SJCRH30 (cell line): ENCODE measurements at regions not wholly inside any gene's neighbourhood (a gene's known extent, or its start where the extent isn't known, plus 50 kb on each side); places are given as distances from the start of the nearest gene placed in this dataset.

Experiments
- DNase-seq, 2 experiments: peaks; one replicate each; pipeline ENCODE4 v3.0.0-alpha.2; 2015 to 2020
- H3K27ac ChIP-seq: fragments of 250-450 bp; sonication (Bioruptor Pico); 2 replicates; pipeline ENCODE4 v1.5.1; 2020; ENCODE audit warnings: mild to moderate bottlenecking, moderate library complexity
- H3K27me3 ChIP-seq: fragments of 250-450 bp; sonication (Bioruptor Pico); 2 replicates; pipeline ENCODE4 v1.5.1; 2020; ENCODE audit warnings: mild to moderate bottlenecking, moderate library complexity
- H3K36me3 ChIP-seq: fragments of 250-450 bp; sonication (Bioruptor Pico); 2 replicates; pipeline ENCODE4 v1.5.1; 2020; ENCODE audit warnings: mild to moderate bottlenecking, moderate library complexity
- H3K4me1 ChIP-seq: fragments of 250-450 bp; sonication (Bioruptor Pico); 2 replicates; pipeline ENCODE4 v1.5.1; 2020; ENCODE audit warnings: mild to moderate bottlenecking, moderate library complexity
- H3K4me3 ChIP-seq: fragments of 250-450 bp; sonication (Bioruptor Pico); 2 replicates; pipeline ENCODE4 v1.5.1; 2020; ENCODE audit warnings: mild to moderate bottlenecking, moderate library complexity
- H3K9me3 ChIP-seq: fragments of 250-450 bp; sonication (Bioruptor Pico); replicated peaks from 2 replicates; pipeline ENCODE4 v1.5.1; 2020; ENCODE audit warnings: mild to moderate bottlenecking, moderate library complexity

DNA sequence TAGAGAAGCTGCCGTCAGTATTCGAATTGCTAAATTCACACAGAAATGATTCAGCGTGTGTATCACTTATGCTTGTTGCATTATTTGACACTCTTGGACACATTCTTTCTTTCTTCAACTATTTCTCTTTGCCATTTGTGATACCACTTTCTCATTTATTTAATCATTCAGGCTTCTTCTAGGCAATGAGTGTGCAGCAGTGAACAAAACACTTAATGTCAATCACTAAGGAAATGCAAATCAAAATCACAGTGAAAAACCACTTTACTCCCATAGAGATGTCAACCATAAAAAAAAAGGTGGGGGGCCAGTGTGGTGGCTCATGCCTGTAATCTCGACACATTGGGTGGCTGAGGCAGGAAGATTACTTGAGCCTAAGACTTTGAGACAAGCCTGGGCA, 214.6 kb downstream of the FLRT2 start:
- Histone ChIP-seq H3K9me3 (no peaks in the 10 kb centered on the region), H3K27ac (no peak overlapping the region), H3K4me3 (no peak overlapping the region), H3K36me3 (no peaks in the 10 kb centered on the region), H3K4me1 (no peaks in the 10 kb centered on the region), H3K27me3 (no peaks in the 10 kb centered on the region)
- no peak for DNase-seq

DNA sequence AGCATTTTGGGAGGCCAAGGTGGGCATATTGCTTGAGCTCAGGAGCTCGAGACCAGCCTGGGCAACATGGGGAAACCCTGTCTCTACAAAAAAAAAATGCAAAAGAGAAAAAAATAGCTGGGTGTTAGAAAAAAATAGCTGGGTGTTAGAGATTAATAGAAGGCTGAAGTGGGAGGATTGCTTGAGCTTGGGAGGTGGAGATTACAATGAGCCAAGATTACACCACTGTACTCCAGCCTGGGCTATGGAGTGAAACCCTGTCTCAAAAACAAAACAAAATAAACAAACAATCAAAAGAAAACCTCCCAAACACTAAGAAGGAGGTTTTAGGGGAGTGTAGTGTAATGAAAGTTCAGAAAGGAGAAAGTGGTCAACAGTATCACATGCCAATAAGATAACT, 202.1 kb downstream of the FLRT2 start:
- Histone ChIP-seq H3K36me3 (no peaks in the 10 kb centered on the region), H3K4me3 (no peak overlapping the region), H3K9me3 (no peaks in the 10 kb centered on the region), H3K27ac (no peak overlapping the region), H3K27me3 (no peaks in the 10 kb centered on the region), H3K4me1 (no peaks in the 10 kb centered on the region)
- no peak for DNase-seq

DNA sequence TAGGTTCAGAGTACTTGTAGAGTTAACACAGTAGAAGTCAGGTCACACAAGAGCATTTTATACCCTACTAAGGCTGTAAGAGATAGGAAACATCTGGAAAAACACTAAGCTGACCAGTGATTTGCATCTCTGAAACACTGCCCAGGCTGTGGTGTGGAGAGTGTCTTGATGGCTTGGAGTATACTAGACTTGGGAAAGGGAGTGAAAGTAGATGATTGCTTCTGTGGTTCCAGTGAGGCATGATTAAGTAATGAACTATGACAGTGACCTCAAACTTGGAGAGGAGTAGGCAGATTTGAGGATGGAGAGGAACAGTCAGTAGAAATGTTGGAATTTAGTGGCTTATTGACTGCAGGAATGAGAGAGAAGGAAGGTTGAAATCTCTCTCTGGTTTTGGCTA, 201.2 kb downstream of the FLRT2 start:
- Histone ChIP-seq H3K9me3 (no peaks in the 10 kb centered on the region), H3K36me3 (no peaks in the 10 kb centered on the region), H3K4me3 (no peak overlapping the region), H3K27me3 (no peaks in the 10 kb centered on the region), H3K27ac (no peak overlapping the region), H3K4me1 (no peaks in the 10 kb centered on the region)
- no peak for DNase-seq

DNA sequence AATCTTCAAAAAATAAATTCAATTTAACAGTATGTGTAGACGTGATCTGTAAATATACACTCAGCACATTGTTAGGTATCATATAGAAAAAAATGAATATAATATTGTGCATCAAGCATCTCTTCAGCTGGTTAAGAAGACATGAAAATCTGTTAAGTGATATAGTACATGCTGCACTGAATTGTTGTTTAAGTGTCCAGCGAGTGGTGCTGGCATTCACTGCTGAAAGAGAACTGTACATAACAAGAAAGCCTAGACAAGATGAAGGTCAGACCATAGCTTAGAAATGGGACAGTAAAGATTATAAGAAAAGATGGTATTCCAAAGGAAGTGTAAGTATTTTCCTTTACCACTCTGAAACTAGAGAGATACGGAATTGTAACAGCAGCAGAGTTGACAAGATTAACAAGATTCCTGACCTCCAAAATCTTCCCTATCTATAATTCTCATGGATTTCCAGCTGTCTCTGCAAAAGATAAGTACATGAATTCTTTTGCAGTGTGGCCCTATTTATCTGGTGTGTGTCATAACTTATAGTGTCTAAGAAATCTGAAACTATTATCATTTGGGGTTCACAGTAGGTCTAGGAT, 198.6 kb downstream of the FLRT2 start:
- Histone ChIP-seq H3K27ac (no peak overlapping the region), H3K9me3 (no peaks in the 10 kb centered on the region), H3K4me1 (no peaks in the 10 kb centered on the region), H3K36me3 (no peaks in the 10 kb centered on the region), H3K4me3 (no peak overlapping the region), H3K27me3 (no peaks in the 10 kb centered on the region)
- DNase-seq: no peak

DNA sequence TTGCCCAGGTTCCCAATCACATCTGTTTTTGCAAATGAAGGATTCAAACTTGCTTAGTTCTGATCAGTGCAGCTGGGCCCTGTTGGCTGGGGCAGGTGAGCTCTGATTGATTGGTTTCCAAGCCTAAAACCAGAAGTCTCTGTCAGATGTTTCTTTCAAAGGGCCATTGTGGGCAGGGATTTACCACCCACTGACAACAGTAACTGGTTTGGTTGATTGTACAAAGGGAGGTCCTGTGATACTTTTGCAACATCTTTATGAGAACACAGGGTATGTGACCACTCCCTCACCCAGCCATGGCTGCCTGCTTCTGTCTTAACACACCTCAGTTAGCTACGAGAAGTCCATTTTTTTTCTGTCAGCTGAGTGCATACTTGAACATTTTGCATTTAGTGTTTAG, 184.1 kb downstream of the FLRT2 start:
- Histone ChIP-seq H3K4me1 (no peaks in the 10 kb centered on the region), H3K9me3 (no peaks in the 10 kb centered on the region), H3K4me3 (no peak overlapping the region), H3K27me3 (no peaks in the 10 kb centered on the region), H3K27ac (no peak overlapping the region), H3K36me3 (no peaks in the 10 kb centered on the region)
- peak in 1 of 2 experiments; percentile 24 for DNase-seq

DNA sequence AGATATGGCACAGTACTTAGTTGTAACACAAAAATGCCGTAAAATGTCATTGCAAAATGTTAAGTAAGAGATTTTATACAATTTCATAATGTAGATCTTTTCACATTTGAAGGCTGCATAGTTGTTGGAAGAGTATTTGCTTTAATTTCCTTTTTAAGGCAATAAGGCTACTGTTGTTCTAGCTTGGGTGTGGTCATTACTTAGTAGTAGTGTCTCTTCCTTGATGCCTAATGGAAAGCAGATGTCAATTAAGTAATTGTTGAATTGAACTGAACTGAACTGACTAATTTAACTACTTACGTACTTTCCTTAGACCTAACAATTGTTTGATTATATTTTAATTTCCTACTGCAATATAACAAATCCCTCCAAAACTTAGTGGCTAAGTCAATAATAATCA, 181.7 kb downstream of the FLRT2 start:
- DNase-seq: no peak
- H3K4me3 ChIP-seq: no peak overlapping the region
- no peak overlapping the region for H3K27ac ChIP-seq
- no peaks in the 10 kb centered on the region for H3K36me3 ChIP-seq
- H3K27me3 ChIP-seq: no peaks in the 10 kb centered on the region
- no peaks in the 10 kb centered on the region for H3K4me1 ChIP-seq
- no peaks in the 10 kb centered on the region for H3K9me3 ChIP-seq
